GM18520 (cell line): ENCODE measurements at regions not wholly inside any gene's neighbourhood (a gene's known extent, or its start where the extent isn't known, plus 50 kb on each side); places are given as distances from the start of the nearest gene placed in this dataset.

Experiments used
- ATAC-seq: cut with Tn5 transposase; IDR thresholded peaks from one replicate; pipeline ENCODE4 v1.9.1; 2021; ENCODE audit not compliant: unreplicated experiment

DNA sequence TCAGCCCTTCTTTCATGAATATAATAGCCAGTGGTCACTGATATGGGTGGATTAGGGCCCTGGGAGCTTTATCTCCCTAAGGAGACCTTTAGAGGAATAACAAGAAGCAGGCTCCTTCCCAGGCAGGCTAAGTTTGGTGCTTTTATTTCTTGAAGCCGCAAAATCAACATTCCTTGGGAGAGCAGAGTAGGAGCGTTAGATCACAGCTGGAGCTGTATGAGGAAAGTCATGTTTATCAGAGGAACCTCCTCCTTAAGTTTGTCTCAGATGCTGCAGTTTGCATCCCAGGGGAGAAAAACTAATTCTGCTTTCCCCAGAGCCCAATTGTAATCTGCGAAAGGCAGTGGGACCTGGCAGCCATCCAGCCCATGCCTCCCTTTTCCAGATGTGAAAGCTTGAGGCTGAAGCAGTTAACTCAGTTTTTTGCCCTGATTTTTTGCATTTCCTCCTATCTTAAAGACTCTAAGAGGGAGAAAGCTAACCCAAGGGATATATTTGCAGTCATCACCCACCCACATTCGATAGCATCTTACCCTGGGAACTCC, 186.0 kb upstream of the FRMPD4 start:
- ATAC-seq = no peak

DNA sequence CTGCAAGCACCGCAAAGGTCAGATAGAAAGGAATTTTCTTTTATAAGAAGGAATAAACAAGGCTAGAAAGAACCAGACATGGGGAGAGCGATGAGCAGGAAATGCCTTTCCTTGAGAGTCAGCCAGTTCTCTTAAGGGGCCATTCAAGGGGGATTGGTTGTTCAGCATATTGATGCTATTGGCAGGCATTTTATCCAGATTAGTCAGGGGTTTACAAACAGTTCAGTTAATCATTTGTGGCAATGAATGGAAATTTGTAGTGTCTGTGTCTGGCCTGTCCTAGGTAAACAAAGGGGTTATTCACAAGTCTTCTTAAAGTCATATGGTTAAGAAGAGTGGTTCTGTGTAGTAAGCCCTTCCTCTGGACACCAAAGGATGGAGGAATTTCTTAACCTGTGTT, 184.7 kb upstream of the FRMPD4 start:
- ATAC-seq = no peak

DNA sequence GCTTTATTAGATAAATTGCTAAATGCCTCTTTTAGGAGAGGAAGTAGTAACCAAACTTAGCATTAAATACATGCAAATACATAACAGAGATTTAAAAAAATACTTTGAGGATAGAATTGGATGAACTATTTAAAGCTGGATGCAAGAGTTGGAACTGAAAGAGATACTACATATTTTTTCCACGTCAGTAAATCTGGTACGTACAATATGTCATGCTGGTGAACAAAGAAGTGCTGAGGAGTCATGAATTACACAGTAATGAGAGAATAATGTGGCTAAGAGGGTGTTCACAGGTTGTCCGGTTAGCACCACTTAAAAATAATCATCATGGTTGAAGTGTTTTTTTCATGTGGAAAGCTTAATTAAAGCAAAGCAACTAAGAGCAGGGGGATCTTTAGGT, 184.1 kb upstream of the FRMPD4 start:
- no peak for ATAC-seq

DNA sequence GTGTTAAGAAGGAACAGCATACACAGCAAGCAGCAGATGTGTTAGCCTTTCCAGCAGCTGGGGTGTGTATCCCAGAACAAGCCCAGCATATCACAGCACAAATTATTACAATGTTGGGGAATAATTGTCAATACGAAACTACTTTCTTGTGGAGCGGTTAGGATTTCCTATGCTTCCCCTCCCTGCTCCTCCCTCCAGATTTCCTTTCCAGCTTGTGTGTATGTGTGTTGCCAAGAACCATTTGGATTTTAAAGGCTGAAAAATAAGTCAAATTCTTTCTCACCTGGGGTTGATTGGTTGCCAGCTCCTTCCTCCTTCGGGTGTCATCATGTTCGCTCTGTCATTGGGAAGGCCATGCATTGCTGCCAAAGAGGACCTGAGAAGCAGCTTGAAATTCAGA, 178.2 kb upstream of the FRMPD4 start:
- no peak for ATAC-seq

DNA sequence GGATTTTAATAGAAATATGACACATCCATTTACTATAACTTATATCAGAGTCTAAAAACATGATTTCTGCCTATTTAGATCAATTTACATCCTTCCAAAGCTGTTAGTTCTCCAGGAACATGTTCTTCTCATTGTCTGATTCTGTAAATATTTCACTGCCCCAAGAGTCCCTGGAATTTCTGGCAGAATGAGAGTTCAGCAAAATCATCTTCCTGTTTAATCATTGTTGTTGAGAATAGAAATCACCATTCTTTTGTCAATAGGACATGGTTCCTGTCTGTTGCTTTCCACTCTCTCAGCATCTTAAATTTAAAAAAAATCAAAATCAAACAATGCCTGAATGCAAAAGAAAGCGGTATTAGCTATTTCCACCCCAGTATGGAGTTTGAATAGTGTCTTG, 172.8 kb upstream of the FRMPD4 start:
- no peak for ATAC-seq

DNA sequence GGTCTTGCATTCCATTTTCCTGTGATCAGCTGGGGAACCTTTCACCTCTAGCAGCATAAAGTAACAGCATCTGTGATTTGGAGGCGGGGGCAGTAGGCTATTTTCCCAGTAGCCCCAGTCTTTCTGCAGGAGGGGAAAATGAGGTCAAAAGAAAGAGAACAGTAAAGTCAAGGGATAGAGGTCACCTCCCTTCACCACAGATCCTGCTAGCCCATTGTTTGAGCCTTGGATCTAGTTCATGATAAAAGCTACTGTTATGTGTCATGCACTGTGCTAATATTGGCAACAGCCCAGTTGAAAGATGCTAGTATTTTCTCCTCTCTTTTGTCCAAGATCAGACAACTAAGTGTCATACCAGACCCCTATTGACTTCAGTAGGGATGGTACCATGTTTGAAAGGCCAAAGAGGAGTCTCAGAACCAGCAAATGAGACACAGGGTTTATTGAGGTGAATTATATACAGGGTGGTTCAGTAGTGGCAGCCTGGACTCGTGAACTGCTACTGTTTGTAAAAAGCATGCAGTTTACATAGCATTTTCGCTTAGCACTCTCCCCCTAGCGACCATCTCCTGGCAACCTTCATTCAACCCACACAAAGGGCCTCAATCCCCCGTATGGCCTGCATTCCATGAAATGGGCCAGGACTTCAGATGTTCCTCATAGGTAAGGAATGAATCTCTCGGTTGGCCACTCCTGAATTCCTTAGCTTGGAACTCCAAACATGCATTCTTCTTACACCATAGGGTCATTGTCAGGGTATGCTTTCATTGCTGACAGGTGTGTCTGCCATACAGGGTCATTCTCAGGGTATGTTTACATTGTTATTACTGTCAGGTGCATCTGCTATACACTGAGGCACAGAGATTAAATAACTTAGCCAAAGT, 170.0 kb upstream of the FRMPD4 start:
- no peak for ATAC-seq

DNA sequence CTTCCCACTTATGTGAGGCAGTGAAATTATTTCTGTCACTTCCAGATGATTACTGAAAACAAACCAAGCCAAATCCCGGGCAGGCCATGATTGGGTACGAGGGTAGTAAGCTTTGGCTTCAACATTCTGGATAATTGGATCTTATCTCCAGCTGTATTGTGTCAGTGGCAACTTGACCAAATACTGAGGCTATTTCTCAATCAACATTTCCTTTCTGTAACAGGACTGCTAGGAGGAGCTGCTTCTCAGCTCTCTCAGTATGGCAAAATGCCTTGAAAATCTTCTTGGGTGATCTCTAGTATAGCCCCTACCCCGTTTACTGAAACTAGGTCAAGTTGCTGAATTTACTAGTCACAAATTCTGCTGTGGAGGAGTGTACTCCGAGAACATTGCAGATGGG, 169.3 kb upstream of the FRMPD4 start:
- ATAC-seq = no peak

DNA sequence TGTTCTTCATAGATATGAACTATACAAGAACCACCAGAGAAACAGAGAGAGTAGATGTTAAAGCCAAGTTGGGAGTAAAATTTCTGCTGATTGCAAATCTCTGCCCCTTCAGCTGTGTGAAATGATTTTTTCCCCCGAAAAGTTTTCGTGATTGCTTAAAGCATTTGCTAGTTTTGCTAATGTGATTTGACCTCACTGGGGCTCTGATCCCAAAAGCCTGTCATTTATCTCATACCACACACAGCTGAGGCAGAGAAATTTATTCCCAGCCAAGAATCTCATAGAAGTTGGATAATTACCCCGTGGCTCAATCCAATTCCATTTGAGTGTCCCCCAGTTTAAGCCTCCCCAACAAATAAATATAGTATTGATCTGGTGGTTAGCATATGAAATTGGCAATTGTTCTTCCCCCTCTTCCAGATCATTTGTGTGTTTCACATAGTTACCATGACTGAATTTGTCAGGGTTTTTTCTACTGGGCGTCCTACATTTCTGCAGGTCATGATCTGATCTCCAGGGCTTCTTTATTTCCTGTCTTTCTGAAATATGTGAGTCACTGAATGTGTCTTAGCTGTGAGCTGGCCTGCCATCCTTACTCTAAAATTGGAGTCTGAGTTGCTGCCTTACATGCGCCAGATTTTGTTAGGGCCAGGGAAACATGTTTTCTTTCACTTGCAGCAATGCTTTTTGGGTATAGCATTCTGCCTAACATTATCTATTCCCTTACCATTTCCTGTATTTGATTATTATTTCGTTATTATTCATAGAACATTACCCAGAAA, 167.5 kb upstream of the FRMPD4 start:
- no peak for ATAC-seq

DNA sequence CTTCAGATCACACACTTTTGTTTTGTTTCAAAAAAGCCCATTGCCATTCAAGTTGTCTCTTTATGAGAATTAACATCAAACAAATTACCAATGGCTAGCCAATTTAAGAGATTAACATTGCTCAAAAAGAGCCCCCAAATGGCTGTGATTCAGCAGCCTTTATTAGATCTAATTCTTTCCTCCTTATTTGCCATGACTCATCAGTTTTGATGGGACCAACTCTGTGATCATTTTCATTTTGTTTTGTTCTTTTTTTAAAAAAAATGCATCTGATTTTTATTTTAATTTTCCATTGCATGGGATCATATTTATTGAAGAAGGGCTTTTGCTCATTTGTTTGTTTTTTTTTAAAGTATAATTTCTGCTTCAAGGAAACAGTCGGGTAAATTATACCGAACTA, 161.6 kb upstream of the FRMPD4 start:
- ATAC-seq = no peak

DNA sequence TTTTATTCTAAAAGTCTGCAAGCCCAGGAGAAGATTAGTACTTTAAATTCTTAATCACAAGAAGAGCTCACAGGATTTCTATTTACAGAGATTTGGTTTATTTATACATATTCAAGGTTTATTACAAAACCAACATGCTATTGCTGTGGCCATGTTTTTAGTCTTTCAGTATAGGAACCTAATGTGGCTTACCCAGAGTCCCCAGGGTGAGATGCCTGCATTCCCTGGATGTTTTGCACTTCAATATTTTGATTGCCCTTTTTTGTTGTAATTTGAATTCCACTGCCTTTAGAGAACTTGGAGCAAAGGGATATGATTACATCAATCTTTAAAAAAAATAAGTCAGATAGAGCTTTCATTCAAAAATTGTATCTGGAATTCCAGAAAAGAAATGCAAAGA, 146.0 kb upstream of the FRMPD4 start:
- no peak for ATAC-seq

DNA sequence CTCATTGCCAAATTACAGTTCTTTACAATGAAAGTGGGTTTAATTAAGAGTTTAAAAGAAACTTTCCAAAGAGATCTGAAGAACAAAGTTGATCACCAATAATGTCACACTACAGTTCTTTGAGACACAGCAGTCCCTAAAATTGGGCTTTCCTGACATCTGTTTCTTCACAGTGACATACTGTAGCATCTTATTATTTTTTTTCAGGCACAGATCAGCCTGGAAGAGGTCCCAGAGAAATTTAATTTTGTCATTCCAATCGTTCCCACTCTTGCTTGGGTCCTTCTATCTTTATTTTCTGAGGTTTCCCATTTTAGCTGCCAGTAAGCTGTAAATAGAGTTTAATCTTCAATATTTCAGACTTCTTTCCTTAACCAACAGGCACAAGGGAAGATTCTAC, 143.1 kb upstream of the FRMPD4 start:
- no peak for ATAC-seq

DNA sequence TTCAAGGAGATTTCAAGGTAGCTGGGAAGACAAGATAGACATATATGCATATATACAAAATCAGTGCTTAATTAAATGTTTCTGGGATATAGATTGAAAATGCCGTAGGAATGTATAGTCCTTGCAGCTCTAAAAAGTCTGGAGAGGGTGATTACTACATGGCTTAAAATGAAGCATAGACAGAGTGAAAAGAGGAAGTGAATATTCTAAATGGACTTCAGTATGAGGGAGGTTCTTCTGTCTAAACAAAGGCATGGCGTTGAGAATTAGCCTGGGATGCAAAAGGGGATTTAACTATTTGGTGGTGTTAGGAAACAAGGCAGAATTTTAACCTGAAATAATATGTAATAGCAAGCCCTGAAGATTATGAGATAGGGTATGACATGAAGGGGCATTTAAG, 141.5 kb upstream of the FRMPD4 start:
- no peak for ATAC-seq

DNA sequence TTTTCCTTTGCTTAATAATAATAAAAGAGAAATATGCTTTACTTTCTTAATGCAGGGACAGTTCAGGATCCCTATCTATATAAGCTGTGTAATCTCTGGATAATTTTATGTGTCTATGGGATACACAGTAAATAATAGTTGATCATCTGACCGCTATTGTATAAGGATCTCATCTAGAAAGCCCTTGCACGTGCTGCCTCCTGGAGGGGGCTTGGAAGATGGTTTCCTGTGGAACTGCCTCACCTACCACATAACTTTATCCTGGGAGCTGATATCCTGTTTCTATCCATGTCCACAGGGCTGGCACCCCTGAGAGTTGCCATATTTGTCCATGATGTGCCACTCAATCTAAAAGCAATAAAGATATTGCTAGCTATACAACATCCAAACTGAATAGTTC, 139.3 kb upstream of the FRMPD4 start:
- no peak for ATAC-seq

DNA sequence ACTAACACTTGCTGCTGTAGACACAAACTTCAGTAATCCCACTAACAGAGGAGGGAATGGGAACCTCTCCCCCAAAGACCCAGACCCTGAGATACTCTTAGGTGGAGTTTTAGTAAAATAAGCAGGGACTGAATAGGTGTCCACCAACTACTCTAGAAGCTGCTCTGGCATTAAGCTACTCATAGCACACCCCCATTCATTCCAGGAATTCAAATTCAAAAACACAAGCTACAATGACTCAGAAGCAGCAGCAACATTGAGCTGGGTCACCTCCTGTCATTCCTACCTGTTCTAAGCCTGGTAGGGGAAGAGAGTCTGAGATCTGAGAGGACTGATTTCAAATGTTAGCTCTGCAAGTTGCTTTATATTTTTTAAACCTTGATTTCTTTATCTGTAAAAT, 135.4 kb upstream of the FRMPD4 start:
- ATAC-seq = no peak

DNA sequence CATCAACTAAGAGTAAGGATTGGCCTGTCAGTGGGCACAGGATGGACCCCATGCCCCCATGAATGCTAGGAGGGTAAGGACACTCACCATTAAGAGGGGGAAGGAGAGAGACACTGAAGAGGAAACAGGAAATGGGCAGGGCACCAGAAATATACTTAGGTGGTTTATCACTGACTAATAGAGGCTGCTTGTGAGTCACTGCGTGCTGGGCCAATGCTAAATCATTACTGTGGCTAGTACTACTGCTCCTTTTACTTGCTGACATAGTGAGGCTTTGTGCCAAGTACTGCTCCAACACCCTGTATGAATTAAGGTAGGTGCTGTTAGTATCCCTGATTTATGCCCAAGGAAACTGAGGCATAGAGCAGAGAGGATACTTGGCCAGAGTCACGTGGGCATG, 130.4 kb upstream of the FRMPD4 start:
- peak; percentile 82 for ATAC-seq

DNA sequence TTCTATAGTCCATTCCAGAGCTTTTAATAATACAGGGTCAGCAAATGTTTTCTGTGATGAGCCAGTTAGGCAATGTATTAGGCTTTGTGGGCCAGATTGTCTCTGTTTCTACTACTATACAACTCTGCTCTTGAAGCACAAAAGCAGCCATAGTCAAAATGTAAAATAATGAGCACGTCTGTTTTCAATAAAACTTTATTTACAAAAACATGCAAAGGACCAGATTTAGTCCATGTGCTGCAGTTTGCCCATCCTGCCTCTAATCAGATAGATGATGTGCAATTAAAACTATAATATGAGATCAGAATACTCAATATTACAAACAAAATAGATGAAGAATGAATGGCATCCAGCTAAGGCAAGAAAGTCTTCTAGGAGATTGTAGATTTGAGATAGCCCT, 127.8 kb upstream of the FRMPD4 start:
- ATAC-seq = no peak

DNA sequence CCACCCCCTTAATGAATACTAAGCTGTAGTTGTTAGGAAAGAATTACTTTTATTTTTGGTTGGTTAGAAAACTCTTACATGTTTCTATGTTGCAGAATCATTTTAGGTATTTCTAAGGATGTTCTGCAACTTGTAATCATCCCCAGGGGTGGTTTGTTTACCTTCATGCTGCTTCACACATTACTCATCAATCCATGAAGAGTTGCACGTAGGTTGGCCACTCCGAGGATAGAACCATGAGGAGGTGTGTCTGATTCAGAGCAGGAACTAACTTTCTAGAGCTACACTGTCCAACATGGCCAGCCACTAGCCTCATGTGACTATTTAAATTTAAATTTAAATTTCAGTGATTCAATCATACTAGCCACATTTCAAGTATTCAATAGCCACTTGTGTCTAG, 127.2 kb upstream of the FRMPD4 start:
- no peak for ATAC-seq

DNA sequence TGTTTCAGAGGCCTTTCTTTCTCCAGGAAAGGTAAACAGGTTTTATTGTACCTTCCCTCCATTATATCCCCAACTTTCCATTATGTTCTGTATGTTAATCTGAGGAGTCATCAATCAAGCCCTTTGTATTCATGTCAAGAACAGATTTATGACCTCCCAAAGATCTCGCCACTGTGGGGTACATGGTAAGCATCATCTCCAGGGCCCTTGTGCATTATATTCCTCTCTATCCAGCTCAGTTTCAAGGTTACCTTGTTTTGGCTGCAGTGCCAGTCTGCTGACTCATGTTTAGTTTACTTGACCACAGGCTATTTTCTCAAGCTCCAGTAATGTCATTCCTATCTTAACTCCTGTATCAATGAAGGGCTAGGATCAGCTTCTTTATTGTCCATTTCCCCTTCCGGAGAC, 125.1 kb upstream of the FRMPD4 start:
- no peak for ATAC-seq

DNA sequence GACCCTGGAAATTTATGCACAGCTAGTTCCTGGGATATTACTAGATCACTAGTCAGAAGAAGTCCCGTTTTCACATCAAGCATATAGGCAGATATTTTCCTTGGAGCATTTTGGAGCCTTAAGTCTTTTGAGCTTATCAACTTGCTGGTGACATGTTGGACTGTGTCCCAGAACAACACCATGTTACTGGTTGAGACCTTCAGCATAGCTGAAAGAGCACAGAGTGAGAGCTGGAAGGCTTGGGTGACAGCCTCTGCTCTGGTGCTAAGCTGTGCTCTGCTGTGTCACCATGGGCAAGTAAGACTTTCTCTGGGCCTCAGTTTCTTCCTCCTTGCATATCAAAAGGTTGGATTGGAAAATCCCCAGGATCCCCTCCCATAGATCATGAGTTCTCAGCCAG, 116.6 kb upstream of the FRMPD4 start:
- ATAC-seq = no peak

DNA sequence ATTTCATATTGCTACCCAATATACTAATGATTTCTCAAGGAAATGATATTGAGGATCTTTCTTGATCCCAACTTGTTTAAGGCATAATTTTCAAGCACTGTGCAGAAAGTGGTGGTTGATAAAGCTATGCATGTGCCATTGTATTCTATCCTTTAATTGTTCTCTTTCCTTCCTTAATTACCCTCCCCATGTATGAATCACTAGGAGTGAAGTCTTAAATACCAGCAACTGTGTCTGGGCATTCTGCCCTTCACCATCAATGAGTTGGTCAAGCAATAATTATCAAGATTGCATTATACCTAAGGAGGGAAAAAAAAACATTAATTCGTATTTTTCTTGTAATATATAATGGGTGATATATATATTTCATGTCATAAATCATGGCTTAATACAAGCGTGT, 111.8 kb upstream of the FRMPD4 start:
- ATAC-seq = no peak

DNA sequence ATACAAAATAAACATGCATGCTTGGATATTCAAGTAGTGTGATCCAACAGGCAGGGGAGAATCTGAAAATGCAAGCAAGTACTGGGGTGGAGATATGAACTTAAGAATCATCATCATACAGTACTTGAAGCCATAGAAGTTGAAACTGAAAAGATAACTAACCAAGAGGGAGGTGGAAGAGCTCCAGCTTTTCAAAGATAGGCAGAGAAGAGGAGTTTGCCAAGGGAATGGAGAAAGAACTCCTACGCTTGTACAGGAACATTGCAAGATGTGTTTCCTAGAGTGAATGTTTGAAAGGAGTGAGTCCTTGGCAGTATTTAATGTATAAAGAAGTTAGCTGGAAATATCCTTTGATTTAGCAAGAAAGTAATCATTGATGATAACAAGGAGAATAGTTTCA, 106.2 kb upstream of the FRMPD4 start:
- ATAC-seq = no peak

DNA sequence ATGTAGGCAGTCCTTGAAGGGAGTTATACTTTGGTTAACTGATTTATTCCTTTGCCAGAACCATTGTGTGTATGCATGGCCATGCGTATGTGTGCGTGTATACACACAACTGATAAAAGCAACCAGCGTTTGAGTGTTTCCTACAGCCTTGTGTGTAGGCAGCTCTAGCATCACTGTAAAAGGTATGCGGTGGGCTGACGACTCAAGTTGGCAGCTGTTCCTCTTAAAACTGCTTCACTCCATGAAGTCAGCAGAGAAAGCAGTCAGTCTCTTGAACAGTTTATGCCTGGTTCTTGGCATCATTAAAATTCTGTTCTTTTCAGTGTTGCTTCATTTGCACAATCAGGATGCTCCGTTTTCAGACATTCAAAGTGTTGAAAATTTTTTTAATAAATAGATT, 103.5 kb upstream of the FRMPD4 start:
- ATAC-seq = no peak
